ENCODE measurements at regions not wholly inside any gene's neighbourhood (a gene's known extent, or its start where the extent isn't known, plus 50 kb on each side); places are given as distances from the start of the nearest gene placed in this dataset.

GRCh38 chr7:68816491-68816890, 781.8 kb upstream of the AUTS2 start:
- Histone ChIP-seq H4K20me1 (replicated peaks in 1 of 2; ENCODE audit: control insufficient read depth in 1 of 2, insufficient read depth in 2 of 2, low read length in 2 of 2) (no peaks in the 10 kb centered on the region), H3K4me2 (ENCODE audit: insufficient read depth in 1 of 2, low read depth in 2 of 2, low read length in 2 of 2) (no peak overlapping the region), H3K23ac (ENCODE audit: insufficient read length) (no peak overlapping the region), H3K27me3 (replicated peaks in 1 of 4; ENCODE audit: control insufficient read depth in 3 of 4, extremely low read depth in 1 of 4, insufficient read depth in 3 of 4, low read length in 3 of 4) (no peaks in the 10 kb centered on the region), H2BK20ac (ENCODE audit: low read length) (no peak overlapping the region), H3K18ac (ENCODE audit: extremely low read depth, low read length) (no peak overlapping the region), H3K9me3 (ENCODE audit: insufficient read depth in 2 of 2, low read depth in 1 of 2, low read length in 1 of 2) (no peaks in the 10 kb centered on the region), H3K36me3 (ENCODE audit: control insufficient read depth in 2 of 4, insufficient read depth in 4 of 4, low read length in 3 of 4) (no peaks in the 10 kb centered on the region), H3K14ac (ENCODE audit: insufficient read length) (no peak overlapping the region), H2BK15ac (ENCODE audit: low read length) (no peak overlapping the region), H4K8ac (ENCODE audit: extremely low read depth, insufficient read depth, low read length) (no peak overlapping the region), H2BK5ac (ENCODE audit: low read depth, low read length) (no peak overlapping the region), H3K79me2 (ENCODE audit: control insufficient read depth in 1 of 2, insufficient read depth in 2 of 2, low read length in 2 of 2) (no peaks in the 10 kb centered on the region), H3K9ac (replicated peaks in 1 of 4; ENCODE audit: extremely low read depth in 1 of 4, low read depth in 3 of 4, low read length in 3 of 4) (no peak overlapping the region), H3K79me1 (ENCODE audit: low read depth, low read length) (no peaks in the 10 kb centered on the region), H3K23me2 (ENCODE audit: low read depth, low read length) (no peaks in the 10 kb centered on the region), H2BK12ac (ENCODE audit: low read depth, low read length) (no peak overlapping the region), H2AK5ac (ENCODE audit: low read depth, low read length) (no peak overlapping the region), H3K56ac (replicated peaks; ENCODE audit: insufficient read length, low read depth, low read length) (no peak overlapping the region), H4K5ac (ENCODE audit: insufficient read length, low read depth, low read length) (no peak overlapping the region), H3K4me3 (ENCODE audit: extremely low read depth in 1 of 4, insufficient read depth in 2 of 4, low read depth in 3 of 4, low read length in 4 of 4) (no peak overlapping the region), H4K91ac (replicated peaks; ENCODE audit: insufficient read length, low read length) (no peak overlapping the region), H3K4me1 (replicated peaks in 1 of 4; ENCODE audit: control insufficient read depth in 3 of 4, insufficient read depth in 4 of 4, low read length in 3 of 4) (no peaks in the 10 kb centered on the region), H2BK120ac (replicated peaks; ENCODE audit: low read depth, low read length) (no peak overlapping the region), H3K27ac (ENCODE audit: low read depth, low read length) (no peak overlapping the region), H3K4ac (replicated peaks; ENCODE audit: insufficient read length, low read depth, low read length) (no peak overlapping the region), H2AFZ (ENCODE audit: low read length) (no peak overlapping the region)
- FAIRE-seq (no peak), DNase-seq (ENCODE audit: low read depth in 1 of 2, low spot score in 2 of 2) (no peak)
- WGBS, 2 experiments (ENCODE audit: extremely low coverage in 1 of 2, insufficient coverage in 1 of 2, insufficient read length in 1 of 2, insufficient replicate concordance in 2 of 2, low coverage in 1 of 2, low lambda C conversion rate in 2 of 2, missing lambda C conversion rate in 1 of 2) = 97% methylated on average over 2 of the region's 2 CpGs; no CpG with 5 or more reads in 1 of the 2 experiments
- TF ChIP-seq BCL11A (IDR thresholded peaks at IDR 0.05; ENCODE audit: low read depth in 2 of 2, low read length in 2 of 2) (no peak), RNF2 (IDR thresholded peaks at IDR 0.05; ENCODE audit: borderline replicate concordance, low read depth, low read length, missing control alignments, poor library complexity, severe bottlenecking) (no peak), MAFK (IDR thresholded peaks at IDR 0.05; ENCODE audit: low read depth, low read length) (no peak), EZH2 (IDR thresholded peaks at IDR 0.05; ENCODE audit: low read depth, low read length, severe bottlenecking) (no peak), BRCA1 (IDR thresholded peaks at IDR 0.05; ENCODE audit: low read depth, low read length) (no peak), HDAC6 (IDR thresholded peaks at IDR 0.05; ENCODE audit: low read depth, low read length) (no peak)
- CTCF ChIA-PET (ENCODE audit: partially characterized antibody) = no interaction called here
- POLR2A ChIA-PET (ENCODE audit: partially characterized antibody) = no interaction called here

Data from H1 (cell line).